NCI-H1048 (cell line): ENCODE measurements at regions not wholly inside any gene's neighbourhood (a gene's known extent, or its start where the extent isn't known, plus 50 kb on each side); places are given as distances from the start of the nearest gene placed in this dataset.
"Not testable (repeated sequence)": the region's sequence is repeated elsewhere in the genome, so short reads cannot be mapped to it uniquely, and the experiment has no call there.

ENCODE experiments used
- DNase-seq: peaks from one replicate; lab custom pipeline; 2025; lab: John Stamatoyannopoulos, UW

DNA sequence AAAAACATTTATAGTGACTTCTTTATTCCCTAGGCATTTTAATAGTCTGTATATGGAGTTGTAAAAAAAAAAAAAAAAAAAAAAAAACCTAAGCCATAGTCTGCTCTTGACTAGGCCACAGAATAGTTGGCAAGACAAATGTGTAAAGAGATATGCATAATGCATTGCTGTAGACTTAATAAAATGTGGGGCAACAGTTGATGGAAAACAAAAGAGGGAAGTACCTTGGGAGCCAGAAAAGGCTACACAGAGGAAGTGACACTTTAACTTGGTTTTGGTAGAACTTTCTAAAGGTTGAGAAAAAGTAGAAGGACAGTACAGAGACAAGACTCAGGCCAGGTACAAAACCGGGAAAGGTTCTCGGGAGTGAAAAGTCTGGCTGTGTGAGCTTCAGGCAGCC is 802.9 kb upstream of the ADAMTS5 start:
- DNase-seq, result no peak

DNA sequence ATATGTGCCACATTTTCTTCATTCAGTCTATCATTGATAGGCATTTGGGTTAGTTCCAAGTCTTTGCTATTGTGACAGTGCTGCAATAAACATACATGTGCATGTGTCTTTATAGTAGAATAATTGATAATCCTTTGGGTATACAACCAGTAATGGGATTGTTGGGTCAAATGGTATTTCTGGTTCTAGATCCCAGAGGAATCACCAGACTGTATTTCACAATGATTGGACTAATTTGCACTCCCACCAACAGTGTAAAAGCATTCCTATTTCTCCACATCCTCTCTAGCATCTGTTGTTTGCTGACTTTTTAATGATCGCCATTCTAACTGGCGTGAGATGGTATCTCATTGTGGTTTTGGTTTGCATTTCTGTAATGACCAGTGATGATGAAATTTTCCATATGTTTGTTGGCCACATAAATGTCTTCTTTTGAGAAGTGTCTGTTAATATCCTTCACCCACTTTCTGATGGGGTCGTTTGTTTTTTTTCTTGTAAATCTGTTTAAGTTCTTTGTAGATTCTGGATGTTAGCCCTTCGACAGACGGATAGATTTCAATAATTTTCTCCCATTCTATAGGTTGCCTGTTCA is 801.3 kb upstream of the ADAMTS5 start:
- not testable (repeated sequence) for DNase-seq

DNA sequence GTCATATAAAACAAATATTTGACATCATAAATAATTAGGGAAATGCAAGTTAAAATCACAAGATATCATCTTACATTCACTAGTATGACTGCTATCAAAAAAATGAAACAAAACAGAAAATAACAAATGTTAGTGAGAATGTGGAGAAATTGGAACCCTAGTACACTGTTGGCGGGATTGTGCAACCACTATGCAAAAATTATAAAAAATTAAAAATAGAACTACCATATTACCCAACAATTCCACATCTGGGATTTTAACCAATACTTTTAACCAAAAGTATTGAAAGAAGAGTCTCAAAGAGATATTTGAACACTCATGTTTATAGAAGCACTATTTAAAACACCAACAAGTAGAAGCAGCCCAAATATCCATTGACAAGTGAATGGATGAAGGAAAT is 797.2 kb upstream of the ADAMTS5 start:
- DNase-seq, result no peak

DNA sequence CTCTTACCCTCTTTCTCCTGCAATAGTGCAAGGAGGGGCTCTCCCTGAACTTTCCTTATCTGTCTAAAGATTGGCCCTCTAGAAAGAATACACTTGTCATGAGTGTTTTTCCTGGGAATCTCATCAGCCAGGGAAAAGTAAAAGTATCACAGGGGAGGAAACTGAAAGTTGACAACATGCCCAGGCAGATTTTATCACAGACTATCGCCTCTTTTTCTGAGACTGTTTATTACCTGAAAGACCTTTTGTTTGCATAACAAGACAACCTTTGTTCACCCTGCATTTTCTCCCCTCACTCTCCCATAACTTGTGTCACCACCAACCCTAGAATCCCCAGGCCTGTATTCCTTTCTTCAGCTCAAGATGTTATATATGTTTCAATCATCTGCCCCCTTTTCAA is 794.7 kb upstream of the ADAMTS5 start:
- DNase-seq, result no peak

DNA sequence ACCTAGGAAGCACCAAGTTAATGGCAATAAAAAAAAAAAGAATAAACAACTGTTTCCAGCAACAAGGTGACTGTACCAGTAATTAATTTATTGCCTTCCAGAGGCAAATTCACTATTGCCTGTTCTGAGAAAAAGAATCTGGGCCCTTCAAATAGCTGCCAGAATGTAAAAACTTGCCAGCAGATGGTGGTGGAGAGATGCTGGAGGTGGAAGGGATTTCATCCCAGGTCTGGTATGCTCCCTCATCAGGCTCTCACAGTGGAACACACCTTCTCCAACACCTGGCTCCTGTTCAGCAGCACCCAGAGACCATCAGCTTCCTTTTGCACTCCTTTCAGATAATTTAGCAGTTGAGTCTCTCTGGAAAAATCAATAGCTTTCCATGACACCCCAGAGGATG is 792.9 kb upstream of the ADAMTS5 start:
- no peak for DNase-seq

DNA sequence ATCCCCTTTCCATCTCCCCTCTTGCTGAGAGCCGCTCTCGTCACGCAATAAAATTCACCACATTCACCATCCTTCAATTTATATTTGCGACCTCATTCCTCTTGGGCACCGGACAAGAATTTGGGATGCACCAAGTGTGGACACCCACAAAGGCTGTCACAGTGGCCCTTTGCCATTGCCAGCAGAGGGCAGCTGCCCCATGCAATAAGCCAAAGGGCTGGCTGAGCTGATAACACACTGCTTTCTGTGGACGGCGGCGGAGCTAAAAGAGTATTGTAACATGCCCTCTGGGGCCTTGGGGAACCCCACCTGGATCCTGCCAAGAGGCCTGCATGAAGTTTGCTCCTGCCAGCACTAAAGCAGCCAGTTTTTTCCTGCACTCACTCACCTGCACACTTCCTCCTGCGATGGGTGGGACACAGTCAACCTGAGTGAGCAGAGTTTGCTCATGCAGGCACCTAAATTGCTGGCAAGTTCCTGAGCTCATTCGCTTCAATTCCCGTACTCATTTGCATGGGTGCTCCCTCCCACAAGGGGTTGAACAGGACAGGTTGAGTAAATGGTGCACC is 792.3 kb upstream of the ADAMTS5 start:
- no peak for DNase-seq

DNA sequence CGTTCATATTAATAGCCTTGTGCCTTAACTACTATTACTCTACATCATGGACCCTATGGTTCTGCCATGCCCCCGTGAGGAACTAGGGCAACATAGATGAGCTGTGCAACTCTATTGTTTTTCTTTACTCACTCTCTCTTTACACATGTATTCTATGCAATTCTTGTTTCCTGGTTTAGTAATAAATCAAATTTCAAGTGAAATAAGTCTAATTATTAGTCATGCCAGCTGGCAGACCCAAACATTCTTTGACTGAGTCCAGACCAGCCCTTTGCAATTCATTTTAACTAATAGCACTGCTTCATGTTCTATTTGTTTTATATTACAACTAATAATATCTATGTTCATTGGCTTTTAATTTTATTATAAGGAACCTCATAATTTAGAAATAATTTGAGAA is 789.3 kb upstream of the ADAMTS5 start:
- DNase-seq, result no peak

DNA sequence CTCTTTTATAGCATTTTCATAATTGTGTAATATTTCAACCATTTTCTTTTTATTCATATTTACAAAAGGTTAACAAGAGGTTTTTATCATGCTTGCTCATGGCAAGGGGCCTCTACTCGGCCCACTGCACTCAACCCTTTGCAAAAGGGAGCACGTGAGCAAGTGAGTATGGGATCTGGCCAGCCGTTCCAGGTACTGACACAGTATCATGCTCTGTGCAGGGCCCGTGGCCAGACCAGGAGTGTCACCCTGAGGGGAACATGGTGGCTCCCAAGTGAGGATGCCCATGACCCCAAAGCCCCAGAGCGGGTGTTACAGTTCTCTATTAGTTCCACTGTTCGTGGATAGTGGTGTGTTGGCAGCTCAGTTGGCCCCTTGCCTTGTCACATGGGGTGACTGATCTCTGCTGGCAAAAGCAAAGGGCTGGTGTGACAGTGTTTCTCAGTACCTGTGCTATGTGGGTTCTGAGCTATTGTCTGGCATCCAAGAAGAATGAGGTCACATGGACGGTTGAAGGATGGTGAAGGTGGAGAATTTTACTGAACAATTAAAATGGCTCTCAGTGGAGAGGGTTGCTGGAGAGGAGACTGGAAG is 777.2 kb upstream of the ADAMTS5 start:
- no peak for DNase-seq

DNA sequence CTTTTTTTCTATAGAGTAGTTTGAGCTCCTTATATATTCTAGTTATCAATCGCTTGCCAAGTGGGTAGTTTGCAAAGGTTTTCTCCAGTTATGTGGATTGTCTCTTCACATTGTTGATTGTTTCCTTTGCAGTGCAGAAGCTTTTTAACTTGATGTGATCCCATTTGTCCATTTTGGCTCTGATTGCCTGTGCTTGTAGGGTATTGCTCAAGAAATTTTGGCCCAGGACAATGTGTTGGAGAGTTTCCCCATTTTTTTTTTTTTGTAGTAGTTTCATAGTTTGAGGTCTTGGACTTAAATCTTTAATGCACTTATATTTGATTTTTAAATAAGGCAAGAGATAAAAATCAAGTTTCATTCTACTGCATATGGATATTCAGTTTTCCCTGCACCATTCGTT is 774.8 kb upstream of the ADAMTS5 start:
- no peak for DNase-seq

DNA sequence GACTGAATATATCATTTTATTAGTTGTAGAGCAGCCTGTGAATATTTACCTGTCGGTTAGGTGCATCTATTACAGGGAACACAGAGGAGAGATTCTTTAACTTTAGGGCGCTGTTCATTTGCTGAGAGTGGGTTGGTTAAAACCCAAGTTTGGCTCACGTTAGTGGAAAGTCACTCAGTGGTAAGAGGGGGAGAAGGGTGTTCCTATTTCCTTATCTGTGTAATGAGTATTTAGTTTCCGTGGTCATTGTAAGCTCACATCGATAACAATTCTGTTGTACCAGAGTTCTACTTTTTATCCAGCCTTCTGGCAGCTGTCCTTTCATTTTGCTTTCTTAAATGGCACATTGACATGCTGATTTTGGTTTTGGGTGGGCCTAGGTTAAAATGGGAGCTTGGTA is 773.2 kb upstream of the ADAMTS5 start:
- no peak for DNase-seq

DNA sequence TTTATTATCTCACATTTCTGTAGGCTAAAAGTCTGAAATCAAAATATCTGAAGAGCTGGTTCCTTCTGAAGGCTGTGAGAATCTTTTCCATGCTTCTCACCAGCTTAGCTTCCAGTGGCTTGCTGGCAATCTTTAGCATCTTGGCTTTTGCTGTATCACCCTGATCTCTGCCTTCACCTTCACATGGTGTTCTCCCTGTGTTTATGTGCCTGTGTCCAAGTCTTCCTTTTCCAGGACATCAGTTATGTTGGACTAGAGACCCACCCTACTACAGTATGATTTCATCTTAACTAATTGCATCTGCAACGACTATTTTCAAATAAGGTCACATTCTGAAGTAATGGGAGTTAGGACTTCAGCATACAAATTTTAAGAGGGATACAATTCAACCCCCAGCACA is 772.3 kb upstream of the ADAMTS5 start:
- DNase-seq, result no peak

DNA sequence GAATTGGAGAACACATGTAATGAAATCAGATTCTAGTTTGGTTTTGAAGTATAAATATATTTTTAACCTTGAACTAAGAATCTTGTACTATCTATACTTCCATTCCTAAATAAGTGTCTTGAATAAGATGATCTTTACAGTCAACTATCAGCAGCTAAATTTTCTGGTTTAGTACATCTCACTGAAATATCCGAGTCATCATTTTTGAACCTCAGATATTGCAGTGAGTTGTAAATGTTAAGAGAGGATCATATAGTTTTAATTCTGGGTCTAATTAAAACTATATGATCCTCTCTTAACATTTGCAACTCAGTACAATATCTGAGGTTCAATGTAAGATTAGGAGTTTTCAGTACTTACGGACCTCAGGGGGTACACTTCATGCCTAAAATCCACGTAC is 768.8 kb upstream of the ADAMTS5 start:
- no peak for DNase-seq

DNA sequence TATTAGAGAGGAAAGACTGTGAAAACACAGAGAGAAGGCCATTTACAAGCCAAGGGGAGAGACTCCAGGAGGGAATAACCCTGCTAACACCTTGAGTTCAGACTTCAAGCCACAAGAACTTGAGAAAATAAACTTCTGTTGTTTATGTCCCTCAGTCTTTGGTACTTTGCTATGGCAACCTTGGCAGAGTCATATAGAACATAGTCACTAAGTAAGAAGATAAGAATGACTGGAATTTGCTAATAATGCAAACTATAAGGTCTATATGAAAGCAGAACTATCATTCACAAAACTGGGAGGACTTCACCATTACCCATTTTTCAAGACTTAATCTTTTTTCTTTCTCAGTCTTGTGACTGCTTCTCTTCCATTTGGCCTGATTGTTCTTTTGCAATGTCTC is 767.3 kb upstream of the ADAMTS5 start:
- no peak for DNase-seq

DNA sequence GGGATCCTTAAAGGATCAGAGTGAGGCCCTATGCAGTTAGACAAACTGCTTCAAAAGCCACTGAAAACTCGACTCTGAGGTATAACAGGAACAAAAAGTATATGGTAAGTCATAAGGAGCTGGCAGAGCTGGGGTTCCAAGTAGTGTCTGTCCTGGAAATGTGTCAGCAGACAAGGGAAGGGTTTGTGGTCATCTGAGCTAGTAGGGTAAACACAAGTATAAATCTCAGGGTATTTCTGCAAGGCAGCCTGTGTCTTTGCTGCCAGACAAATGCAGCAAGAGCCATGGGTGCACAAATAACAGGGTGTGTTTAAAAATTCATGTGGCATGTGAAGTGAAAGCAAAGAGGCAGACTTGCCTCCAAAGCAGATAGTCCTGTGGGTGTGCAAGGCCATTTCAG is 759.0 kb upstream of the ADAMTS5 start:
- no peak for DNase-seq

DNA sequence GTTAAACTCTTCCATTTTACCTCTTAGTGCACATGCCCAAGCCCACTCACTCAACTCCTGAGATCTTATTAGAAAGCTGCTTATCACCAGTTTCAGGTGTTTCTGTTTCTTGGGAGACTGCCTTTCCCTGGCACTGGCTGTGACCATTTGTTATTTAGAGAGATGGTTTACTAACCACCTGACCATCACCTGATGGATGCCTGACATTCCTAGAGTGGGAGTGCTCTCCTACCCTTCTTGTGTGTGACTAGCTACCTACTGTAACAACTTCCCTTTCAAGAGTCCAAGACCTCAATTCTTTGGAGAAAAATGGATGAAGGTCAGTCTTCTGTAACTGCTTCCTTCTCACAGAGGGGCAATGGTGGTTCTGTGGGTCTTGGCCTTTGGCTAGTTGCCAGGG is 755.2 kb upstream of the ADAMTS5 start:
- DNase-seq, result no peak

DNA sequence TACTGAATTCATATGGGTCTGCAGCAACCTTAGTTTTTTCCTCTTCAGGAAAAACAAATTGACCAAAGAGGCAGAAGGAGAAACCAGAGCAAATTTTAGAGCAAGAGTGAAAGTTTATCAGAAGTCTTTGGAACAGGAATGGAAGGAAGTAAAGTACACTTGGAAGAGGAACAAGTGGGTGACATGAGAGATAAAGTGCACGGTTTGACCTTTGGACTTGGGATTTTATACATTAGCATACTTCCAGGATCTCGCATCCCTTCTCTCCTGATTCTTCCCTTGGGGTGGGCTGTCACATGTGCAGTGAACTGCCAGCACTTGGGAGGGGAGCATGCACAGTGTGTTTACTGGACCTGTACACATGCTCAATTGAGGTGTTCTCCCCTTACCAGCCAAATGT is 754.8 kb upstream of the ADAMTS5 start:
- DNase-seq, result no peak

DNA sequence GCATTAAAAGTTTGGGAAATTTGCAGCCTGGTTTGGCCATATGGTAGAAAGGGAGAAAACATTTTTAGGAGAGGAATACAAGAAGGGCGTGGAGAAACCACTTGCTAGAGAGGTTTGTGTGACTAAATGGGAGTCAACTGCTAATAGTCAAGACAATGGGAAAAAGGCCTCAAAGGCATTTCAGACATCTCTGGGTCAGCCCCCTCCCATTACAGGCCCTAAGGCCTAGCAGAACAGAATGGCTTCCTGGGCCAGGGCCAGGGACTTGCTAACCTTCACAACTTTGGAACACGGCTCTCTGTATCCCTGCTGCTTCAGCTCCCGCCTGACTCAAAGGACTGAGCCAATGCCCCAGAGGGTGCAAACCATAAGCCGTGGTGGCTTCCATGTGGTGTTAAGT is 752.3 kb upstream of the ADAMTS5 start:
- DNase-seq, result no peak

DNA sequence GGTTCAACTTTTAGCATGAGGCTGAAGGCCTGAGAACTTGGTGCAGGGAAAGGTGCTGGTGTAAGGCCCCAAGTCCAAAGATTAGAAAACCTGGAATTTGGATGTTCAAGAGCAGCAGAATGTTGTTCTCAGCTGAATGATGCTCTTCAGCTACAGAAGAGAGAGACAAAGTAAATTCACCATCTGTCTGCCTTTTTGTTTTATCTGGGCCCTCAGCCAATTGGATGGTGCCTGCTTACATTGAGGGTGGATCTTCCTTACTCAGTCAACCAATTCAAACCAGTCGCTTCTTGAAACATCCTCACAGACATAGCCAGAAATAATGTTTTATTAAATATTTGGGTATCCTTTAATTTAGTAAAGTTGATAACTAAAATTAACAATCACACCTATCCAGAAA is 748.2 kb upstream of the ADAMTS5 start:
- DNase-seq, result no peak

DNA sequence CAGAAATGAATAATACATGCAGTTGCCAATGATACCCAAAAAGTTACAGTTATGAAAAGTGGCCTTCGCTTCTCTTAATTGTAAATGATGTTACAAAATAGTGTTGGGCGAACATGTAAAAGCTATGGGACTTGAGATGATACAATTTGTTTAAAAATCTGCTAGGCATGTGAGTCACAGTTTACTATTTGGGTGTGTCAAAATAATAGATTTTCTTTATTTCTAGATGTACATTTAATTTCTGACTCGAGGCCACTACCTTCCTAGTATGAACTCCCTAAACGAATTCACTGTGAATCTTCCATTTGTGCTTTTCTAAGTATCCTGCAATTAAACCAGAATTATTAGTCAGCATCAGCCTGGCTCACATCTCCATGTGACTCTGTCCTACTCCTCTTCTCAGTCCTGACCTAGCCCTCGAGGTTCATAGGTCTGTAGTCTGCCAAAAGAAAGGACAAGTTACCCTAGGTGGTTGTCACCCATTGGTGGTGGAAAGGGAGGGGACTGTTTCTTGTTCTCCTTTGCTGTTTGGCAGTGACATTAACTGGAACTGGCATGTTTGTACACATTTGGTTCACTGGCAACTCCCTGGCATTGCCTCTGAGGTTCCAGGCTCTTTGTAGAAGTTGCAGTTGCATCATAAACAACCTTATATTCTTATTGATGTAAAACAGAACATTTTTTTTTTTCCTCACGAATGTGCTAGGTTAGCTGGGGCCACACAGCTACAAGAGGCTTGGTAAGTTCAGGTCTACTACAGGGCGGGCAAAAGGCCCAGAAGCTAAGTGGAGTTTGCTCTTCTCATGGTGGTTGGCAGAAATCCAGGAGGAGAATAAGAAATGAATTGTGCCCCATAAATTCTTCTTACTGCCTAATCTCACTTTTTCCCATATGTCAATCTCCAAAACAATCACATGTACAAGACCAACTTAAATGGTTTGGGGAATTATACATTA is 746.5 kb upstream of the ADAMTS5 start:
- no peak for DNase-seq

DNA sequence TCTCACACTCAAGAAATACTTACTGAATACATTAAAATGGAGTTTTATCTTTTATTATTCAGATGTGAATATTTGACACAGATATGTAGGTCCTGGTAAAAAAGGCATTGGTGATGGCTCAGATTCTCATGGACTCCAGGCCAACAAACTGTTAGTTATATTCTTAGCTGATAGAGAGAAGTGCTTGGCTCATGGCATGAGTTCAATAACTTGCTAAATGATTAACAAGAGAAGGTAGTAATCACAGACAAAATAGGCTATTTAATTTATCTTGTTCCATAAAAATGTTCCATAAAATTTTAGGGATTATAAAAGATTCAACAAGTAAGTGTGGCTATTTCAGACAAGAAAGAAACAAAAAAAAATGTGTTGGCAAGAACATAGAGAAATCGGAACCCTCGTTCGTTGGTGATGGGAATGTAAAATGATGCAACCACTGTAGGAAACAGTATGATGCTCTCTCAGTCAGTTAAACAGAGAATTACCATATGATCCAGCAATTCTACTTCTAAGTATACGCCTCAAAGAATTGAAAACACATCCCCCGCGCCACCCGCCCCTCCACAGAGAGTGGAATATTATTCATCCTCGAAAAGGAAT is 737.8 kb upstream of the ADAMTS5 start:
- DNase-seq, result no peak

DNA sequence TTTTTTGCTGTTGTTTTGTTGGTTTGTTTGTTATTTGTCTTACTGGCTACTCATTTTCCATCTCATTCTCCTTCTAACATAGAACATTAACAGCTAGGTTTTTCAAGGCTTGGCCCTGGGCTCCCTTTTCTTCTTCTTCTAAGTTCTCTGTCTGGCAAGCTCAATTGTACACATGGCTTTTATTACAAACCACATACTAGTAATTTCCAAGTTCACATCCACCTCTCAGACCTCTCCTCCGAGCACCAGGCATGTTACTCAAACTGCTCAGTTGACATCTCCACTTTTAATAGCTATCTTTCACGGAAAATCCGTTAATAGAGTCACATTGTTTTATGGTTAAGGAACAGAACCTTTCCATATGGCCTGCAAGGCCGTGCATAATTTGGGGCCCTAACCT is 736.9 kb upstream of the ADAMTS5 start:
- no peak for DNase-seq

DNA sequence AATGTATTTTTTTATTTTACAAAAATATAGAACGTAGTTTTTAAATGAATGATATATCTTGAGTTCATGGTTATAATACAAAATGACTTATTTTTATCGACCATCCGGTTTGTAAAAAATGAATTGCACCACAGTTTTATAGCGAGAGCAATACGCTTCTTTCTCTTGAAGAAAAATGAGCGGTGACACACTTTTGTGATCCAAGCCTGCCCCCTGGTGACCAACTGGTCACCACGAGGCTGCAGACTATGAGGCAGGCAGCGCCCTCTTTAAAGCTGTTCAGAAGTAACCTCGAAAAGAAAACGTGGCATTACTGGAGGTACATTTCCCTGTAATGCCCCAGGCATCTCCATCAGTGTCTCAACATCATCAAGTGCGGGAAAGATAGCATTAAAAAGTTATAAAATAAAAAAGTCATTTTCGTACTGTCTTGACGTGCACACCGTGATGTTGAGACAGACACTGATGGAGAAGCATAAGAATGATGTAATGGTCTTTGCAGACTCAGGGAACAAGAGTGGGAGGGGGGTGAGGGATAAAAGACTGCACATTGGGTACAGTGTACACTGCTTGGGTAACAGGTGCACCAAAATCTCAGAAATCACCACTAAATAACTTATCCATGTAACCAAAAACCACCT is 734.2 kb upstream of the ADAMTS5 start:
- DNase-seq, result peak; percentile 40
